WTC11 (cell line): ENCODE measurements at regions not wholly inside any gene's neighbourhood (a gene's known extent, or its start where the extent isn't known, plus 50 kb on each side); places are given as distances from the start of the nearest gene placed in this dataset.

Experiments
- ATAC-seq: fragments of 200-7000 bp; cut with Tn5 transposase; 2 replicates; pipeline ENCODE4 v1.10.0; 2021; ENCODE audit warnings: mild to moderate bottlenecking, moderate library complexity
- CTCF ChIA-PET: fragments of 300-600 bp; sonication (Branson Sonifier 250); formaldehyde crosslinking; loops from one replicate; lab custom pipeline; 2021; ENCODE audit warnings: antibody characterized with exemption; lab: Charles Lee
- POLR2A ChIA-PET: fragments of 350-600 bp; sonication (Branson Sonifier 250); formaldehyde crosslinking; loops from one replicate; lab custom pipeline; 2021; ENCODE audit warnings: antibody characterized with exemption; lab: Charles Lee
- DNase-seq: peaks from one replicate; pipeline ENCODE4 v3.0.0; 2021; ENCODE audit warnings: low spot score
- H3K27ac Mint-ChIP-seq: 2 replicates; pipeline ENCODE4 v1.8.0; 2021; ENCODE audit warnings: mixed read lengths
- H3K27me3 Mint-ChIP-seq: 2 replicates; pipeline ENCODE4 v1.8.0; 2021; ENCODE audit warnings: low read depth, mild to moderate bottlenecking, moderate library complexity, mixed read lengths
- H3K36me3 Mint-ChIP-seq: 2 replicates; pipeline ENCODE4 v1.8.0; 2021; ENCODE audit warnings: mixed read lengths
- H3K4me1 Mint-ChIP-seq: 2 replicates; pipeline ENCODE4 v1.8.0; 2022; ENCODE audit warnings: mixed read lengths
- H3K4me3 Mint-ChIP-seq: 2 replicates; pipeline ENCODE4 v1.8.0; 2021; ENCODE audit warnings: mild to moderate bottlenecking, moderate library complexity, mixed read lengths
- H3K9me3 Mint-ChIP-seq: 2 replicates; pipeline ENCODE4 v1.8.0; 2021; ENCODE audit warnings: mixed read lengths
- CREM ChIP-seq: sonication (generic); formaldehyde crosslinking; IDR thresholded peaks from 2 replicates; pipeline ENCODE4 v1.8.1; 2022; ENCODE audit warnings: mild to moderate bottlenecking, missing genetic modification reagents, moderate library complexity
- FOXK1 ChIP-seq: sonication (generic); formaldehyde crosslinking; IDR thresholded peaks from 2 replicates; pipeline ENCODE4 v1.8.0; 2022; ENCODE audit warnings: mild to moderate bottlenecking, moderate library complexity, missing genetic modification reagents
- IRF2 ChIP-seq: sonication (generic); formaldehyde crosslinking; IDR thresholded peaks from 2 replicates; pipeline ENCODE4 v1.8.0; 2022; ENCODE audit warnings: low read depth, missing genetic modification reagents, borderline replicate concordance
- KAT7 ChIP-seq: sonication (generic); formaldehyde crosslinking; IDR thresholded peaks from 2 replicates; pipeline ENCODE4 v1.8.1; 2023; ENCODE audit warnings: missing genetic modification reagents, mild to moderate bottlenecking, borderline replicate concordance
- NFYB ChIP-seq: sonication (generic); formaldehyde crosslinking; conservative IDR thresholded peaks from 2 replicates; pipeline ENCODE4 v1.8.0; 2022; ENCODE audit warnings: low read depth, missing genetic modification reagents
- OVOL2 ChIP-seq: fragments of 250-450 bp; sonication (Bioruptor Pico); IDR thresholded peaks from 2 replicates; pipeline ENCODE4 v1.9.0; 2021; ENCODE audit warnings: mild to moderate bottlenecking, borderline replicate concordance
- TCF7 ChIP-seq: sonication (generic); formaldehyde crosslinking; IDR thresholded peaks from 2 replicates; pipeline ENCODE4 v1.8.0; 2022; ENCODE audit warnings: mild to moderate bottlenecking, low read depth, missing genetic modification reagents, moderate library complexity
- ZNF121 ChIP-seq: sonication (generic); formaldehyde crosslinking; IDR thresholded peaks from 2 replicates; pipeline ENCODE4 v1.8.0; 2023; ENCODE audit warnings: missing genetic modification reagents
- ZNF138 ChIP-seq: sonication (generic); formaldehyde crosslinking; conservative IDR thresholded peaks from 2 replicates; pipeline ENCODE4 v1.8.1; 2022; ENCODE audit warnings: mild to moderate bottlenecking, moderate library complexity, missing genetic modification reagents
- ZNF416 ChIP-seq: fragments of 250-450 bp; sonication (Bioruptor Pico); IDR thresholded peaks from 2 replicates; pipeline ENCODE4 v1.9.0; 2021; ENCODE audit warnings: mild to moderate bottlenecking, inconsistent platforms
- TF ChIP-seq, protein P1 (sequence below): sonication (generic); formaldehyde crosslinking; IDR thresholded peaks from 2 replicates; pipeline ENCODE4 v1.8.1; 2022; ENCODE audit warnings: low read depth, mild to moderate bottlenecking, moderate library complexity, missing genetic modification reagents, borderline replicate concordance
- TF ChIP-seq, protein P2 (sequence below): sonication (generic); formaldehyde crosslinking; IDR thresholded peaks from 2 replicates; pipeline ENCODE4 v1.8.1; 2023; ENCODE audit warnings: mild to moderate bottlenecking, missing genetic modification reagents, moderate library complexity
- TF ChIP-seq, protein P3 (sequence below): fragments of 250-450 bp; sonication (Bioruptor Pico); IDR thresholded peaks from 2 replicates; pipeline ENCODE4 v1.9.0; 2021; ENCODE audit warnings: mild to moderate bottlenecking
- TF ChIP-seq, protein P4 (sequence below): sonication (generic); formaldehyde crosslinking; IDR thresholded peaks from 2 replicates; pipeline ENCODE4 v1.8.1; 2023; ENCODE audit warnings: mild to moderate bottlenecking, missing genetic modification reagents
- TF ChIP-seq, protein P5 (sequence below): fragments of 250-450 bp; sonication (Bioruptor Pico); conservative IDR thresholded peaks from 2 replicates; pipeline ENCODE4 v1.9.0; 2021; ENCODE audit warnings: mild to moderate bottlenecking
- TF ChIP-seq, protein P6 (sequence below): sonication (generic); formaldehyde crosslinking; IDR thresholded peaks from 2 replicates; pipeline ENCODE4 v1.8.1; 2022; ENCODE audit warnings: missing genetic modification reagents, borderline replicate concordance

DNA sequence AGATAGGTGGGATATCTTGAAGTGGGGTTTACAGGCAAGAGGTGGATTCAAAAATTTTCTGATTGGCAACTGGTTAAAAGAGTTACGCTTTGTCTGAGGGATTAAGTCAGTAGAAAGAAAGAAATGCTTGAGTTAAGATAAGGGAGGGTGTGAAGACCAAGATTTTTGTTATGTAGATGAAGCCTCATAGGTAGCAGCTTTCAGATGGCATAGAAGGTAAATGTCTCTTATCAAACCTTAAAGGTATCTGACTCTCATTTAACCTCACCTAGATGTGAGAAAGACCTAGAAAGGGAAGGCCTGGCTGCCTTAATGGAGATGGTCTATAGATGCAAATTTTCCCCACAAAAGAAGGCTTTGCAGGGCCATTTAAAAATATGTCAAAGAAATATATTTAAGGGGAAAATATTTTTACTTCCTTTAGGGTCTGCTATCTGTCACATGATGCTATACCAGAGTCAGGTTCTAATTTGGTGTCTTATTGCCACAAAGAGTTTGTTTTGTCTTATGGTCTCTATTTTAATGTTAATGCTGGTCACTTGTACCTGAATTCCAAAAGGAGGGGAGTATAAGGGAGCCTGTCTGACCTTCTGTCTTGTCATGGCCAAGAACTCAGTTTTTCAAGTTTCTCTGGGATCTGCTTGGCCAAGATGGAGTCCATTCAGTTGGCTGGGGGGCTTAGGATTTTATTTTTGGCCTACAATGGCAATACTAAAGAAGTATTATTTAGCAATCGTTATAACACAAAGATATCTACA lies 699.1 kb upstream of the AMOT start:
- TF ChIP-seq, protein P1, sequence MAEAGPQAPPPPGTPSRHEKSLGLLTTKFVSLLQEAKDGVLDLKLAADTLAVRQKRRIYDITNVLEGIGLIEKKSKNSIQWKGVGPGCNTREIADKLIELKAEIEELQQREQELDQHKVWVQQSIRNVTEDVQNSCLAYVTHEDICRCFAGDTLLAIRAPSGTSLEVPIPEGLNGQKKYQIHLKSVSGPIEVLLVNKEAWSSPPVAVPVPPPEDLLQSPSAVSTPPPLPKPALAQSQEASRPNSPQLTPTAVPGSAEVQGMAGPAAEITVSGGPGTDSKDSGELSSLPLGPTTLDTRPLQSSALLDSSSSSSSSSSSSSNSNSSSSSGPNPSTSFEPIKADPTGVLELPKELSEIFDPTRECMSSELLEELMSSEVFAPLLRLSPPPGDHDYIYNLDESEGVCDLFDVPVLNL (CRISPR knock-in tag): no peak
- TF ChIP-seq, protein P2, sequence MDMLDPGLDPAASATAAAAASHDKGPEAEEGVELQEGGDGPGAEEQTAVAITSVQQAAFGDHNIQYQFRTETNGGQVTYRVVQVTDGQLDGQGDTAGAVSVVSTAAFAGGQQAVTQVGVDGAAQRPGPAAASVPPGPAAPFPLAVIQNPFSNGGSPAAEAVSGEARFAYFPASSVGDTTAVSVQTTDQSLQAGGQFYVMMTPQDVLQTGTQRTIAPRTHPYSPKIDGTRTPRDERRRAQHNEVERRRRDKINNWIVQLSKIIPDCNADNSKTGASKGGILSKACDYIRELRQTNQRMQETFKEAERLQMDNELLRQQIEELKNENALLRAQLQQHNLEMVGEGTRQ (CRISPR knock-in tag): 0 out of 2 replicates have a peak, but pooled peaks have one; percentile 20
- TF ChIP-seq ZNF121 (CRISPR knock-in tag): no peak
- TF ChIP-seq IRF2 (CRISPR knock-in tag): no peak
- Mint-ChIP-seq H3K4me3 (no peak overlapping the region), H3K36me3 (no peaks in the 10 kb centered on the region; the same call in 1 of the 2 replicates), H3K9me3 (peaks cover 7% of the 10 kb centered on the region), H3K27me3 (no peaks in the 10 kb centered on the region), H3K4me1 (peaks cover 32% of the 10 kb centered on the region), H3K27ac (peak overlapping the region; percentile 95)
- ChIA-PET CTCF (no interaction called here), POLR2A (no interaction called here)
- ATAC-seq (peak; percentile 86), DNase-seq (no peak)

DNA sequence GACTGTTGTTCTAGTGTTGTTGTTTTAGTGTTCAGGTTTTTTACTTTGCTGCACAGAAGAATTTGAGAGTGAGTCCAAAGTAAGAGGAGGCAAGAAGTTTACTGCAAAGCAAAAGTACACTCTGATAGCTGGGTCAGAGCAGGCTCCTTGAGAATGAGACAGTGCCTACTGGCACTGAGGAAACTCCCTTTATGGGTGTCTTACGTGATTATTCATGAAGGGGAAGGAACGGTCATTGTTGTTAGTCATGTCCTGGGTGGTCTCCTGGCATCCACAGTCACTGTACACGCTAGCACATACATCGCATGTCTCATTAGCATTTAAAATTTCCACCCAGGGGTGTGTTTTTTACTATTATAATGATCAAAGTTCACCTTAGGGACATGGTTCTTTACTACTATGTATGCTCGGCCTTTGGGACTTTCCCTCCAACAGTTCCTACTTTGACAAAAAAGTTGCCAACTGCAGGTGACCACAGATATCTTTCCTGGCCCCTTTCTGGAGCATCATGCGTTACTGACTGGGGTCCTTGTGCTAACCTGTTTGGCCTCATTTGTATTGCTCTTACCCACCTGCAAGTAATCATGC lies 688.9 kb upstream of the AMOT start:
- TF ChIP-seq CREM (no peak), KAT7 (CRISPR knock-in tag) (no peak), TCF7 (no peak), FOXK1 (CRISPR knock-in tag) (no peak), ZNF138 (CRISPR knock-in tag) (no peak), NFYB (CRISPR knock-in tag) (no peak), ZNF416 (no peak), OVOL2 (no peak)
- TF ChIP-seq, protein P3, sequence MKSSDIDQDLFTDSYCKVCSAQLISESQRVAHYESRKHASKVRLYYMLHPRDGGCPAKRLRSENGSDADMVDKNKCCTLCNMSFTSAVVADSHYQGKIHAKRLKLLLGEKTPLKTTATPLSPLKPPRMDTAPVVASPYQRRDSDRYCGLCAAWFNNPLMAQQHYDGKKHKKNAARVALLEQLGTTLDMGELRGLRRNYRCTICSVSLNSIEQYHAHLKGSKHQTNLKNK (CRISPR knock-in tag): no peak
- TF ChIP-seq, protein P4, sequence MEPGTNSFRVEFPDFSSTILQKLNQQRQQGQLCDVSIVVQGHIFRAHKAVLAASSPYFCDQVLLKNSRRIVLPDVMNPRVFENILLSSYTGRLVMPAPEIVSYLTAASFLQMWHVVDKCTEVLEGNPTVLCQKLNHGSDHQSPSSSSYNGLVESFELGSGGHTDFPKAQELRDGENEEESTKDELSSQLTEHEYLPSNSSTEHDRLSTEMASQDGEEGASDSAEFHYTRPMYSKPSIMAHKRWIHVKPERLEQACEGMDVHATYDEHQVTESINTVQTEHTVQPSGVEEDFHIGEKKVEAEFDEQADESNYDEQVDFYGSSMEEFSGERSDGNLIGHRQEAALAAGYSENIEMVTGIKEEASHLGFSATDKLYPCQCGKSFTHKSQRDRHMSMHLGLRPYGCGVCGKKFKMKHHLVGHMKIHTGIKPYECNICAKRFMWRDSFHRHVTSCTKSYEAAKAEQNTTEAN: no peak
- TF ChIP-seq, protein P5, sequence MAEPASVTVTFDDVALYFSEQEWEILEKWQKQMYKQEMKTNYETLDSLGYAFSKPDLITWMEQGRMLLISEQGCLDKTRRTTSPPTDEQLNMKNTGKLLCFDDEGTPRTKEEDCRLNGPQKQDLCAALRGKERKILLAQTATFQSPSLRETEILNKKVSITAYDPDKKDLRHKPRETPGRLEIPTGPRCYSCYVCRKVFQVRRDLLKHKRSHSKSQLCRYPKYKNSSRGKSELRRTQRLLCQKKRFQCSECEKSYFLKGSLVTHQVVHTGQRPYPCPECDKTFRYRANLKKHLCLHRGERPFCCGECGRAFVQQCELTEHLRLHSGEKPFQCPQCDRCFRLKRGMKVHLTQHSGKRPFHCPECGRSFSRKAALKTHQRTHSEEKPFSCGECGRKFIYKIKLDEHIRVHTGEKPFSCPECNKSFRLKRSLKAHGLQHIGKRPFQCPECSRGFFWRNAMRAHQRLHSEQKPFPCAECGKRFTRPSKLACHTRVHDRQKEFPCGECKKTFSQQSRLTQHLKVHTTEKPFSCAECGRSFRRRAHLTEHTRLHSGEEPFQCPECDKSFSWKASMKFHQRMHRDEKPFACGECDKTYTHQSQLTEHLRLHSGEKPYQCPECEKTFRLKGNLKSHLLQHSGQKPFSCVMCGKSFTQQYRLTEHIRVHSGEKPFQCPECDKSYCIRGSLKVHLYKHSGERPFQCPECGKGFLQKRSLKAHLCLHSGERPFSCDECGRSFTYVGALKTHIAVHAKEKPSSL (CRISPR knock-in tag): no peak
- TF ChIP-seq, protein P6, sequence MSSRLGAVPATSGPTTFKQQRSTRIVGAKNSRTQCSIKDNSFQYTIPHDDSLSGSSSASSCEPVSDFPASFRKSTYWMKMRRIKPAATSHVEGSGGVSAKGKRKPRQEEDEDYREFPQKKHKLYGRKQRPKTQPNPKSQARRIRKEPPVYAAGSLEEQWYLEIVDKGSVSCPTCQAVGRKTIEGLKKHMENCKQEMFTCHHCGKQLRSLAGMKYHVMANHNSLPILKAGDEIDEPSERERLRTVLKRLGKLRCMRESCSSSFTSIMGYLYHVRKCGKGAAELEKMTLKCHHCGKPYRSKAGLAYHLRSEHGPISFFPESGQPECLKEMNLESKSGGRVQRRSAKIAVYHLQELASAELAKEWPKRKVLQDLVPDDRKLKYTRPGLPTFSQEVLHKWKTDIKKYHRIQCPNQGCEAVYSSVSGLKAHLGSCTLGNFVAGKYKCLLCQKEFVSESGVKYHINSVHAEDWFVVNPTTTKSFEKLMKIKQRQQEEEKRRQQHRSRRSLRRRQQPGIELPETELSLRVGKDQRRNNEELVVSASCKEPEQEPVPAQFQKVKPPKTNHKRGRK (CRISPR knock-in tag): no peak
- no peak for DNase-seq
- ChIA-PET POLR2A (no interaction called here), CTCF (no interaction called here)
- Mint-ChIP-seq H3K4me3 (no peak overlapping the region), H3K4me1 (peaks cover 3% of the 10 kb centered on the region; the same call in 1 of the 2 replicates), H3K27me3 (no peaks in the 10 kb centered on the region), H3K9me3 (no peaks in the 10 kb centered on the region), H3K36me3 (no peaks in the 10 kb centered on the region), H3K27ac (no peak overlapping the region)
- no peak for ATAC-seq
